ENCODE measurements at regions not wholly inside any gene's neighbourhood (a gene's known extent, or its start where the extent isn't known, plus 50 kb on each side); places are given as distances from the start of the nearest gene placed in this dataset.
"Not testable (repeated sequence)": the region's sequence is repeated elsewhere in the genome, so short reads cannot be mapped to it uniquely, and the experiment has no call there.

DNA sequence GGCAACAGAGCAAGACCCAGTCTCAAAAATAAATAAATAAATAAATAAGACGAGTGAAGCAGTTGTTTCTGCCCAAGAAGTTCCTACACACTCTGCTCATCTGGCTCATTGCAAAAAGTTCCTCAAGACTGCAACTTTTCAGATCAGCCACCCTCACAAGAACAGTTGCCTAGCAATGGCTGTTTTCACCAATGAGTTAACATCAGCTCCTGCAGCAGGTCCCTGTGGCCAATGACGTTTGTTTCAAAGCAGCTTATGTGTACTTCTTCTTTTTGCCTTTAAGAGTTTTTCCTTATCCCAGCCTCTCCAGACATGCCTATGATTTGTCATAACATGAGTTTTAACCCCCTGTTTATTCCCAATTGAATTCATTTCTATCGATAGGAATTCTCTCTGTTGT, 118.4 kb upstream of the SPRED1 start:
- DNase-seq (ENCODE audit: low read depth, low spot score), result no peak
- H3K9me3 ChIP-seq (replicated peaks; ENCODE audit: control insufficient read depth, insufficient read depth, low read length), result no peaks in the 10 kb centered on the region
- no peak overlapping the region for H3K4me3 ChIP-seq (replicated peaks in 1 of 3; ENCODE audit: insufficient read depth in 1 of 3, low read depth in 1 of 3, low read length in 3 of 3)
- no peak overlapping the region for H3K9ac ChIP-seq (replicated peaks; ENCODE audit: extremely low read depth, insufficient read depth, low read length)
- intact Hi-C loops (cut with micrococcal nuclease) (no loop called here), dilution Hi-C loops (cut with MboI; ENCODE audit: extremely low pct_ligation_motif_present, low sequenced_read_pairs) (no loop called here)
- no peak overlapping the region for H3K27ac ChIP-seq (ENCODE audit: insufficient read depth, low read depth, low read length)
- FAIRE-seq, result no peak
- peaks cover 2 to 14% of the 10 kb centered on the region in 2 experiments for H3K27me3 ChIP-seq (ENCODE audit: control insufficient read depth in 2 of 2, insufficient read depth in 2 of 2, low read length in 2 of 2)
- H3K36me3 ChIP-seq (ENCODE audit: control insufficient read depth in 2 of 2, extremely low read depth in 1 of 2, insufficient read depth in 2 of 2, low read length in 2 of 2), result no peaks in the 10 kb centered on the region
- H3K9me1 ChIP-seq (replicated peaks; ENCODE audit: control insufficient read depth, extremely low read depth, insufficient read depth, low read length), result no peaks in the 10 kb centered on the region
- POLR2A ChIA-PET, result no interaction called here
- H3K4me1 ChIP-seq (ENCODE audit: control insufficient read depth, extremely low read depth, insufficient read depth, low read length), result peaks cover 2% of the 10 kb centered on the region
- BruUV-seq (replicated peaks), result no TSS peak
- CTCF ChIA-PET, result no interaction called here
- no peak overlapping the region for H3K4me2 ChIP-seq (ENCODE audit: insufficient read depth, low read length)
- no peak overlapping the region for H2AFZ ChIP-seq (ENCODE audit: low read depth, low read length)
- H3K79me2 ChIP-seq (ENCODE audit: control insufficient read depth, insufficient read depth, low read length), result no peaks in the 10 kb centered on the region
- no peaks in the 10 kb centered on the region for H4K20me1 ChIP-seq (replicated peaks; ENCODE audit: control insufficient read depth, extremely low read depth, insufficient read depth, low read length)
- TF ChIP-seq POLR2AphosphoS5 (IDR thresholded peaks at IDR 0.05; ENCODE audit: insufficient read depth, low read depth, low read length), result no peak
- no peak for TF ChIP-seq CTCF (IDR thresholded peaks at IDR 0.05; ENCODE audit: extremely low read depth in 1 of 2, insufficient read depth in 1 of 2, low read depth in 1 of 2, low read length in 2 of 2)
- no peak for TF ChIP-seq FOS (IDR thresholded peaks at IDR 0.05; ENCODE audit: borderline replicate concordance, insufficient read depth, low read length)
- no peak for TF ChIP-seq JUN (IDR thresholded peaks at IDR 0.05; ENCODE audit: borderline replicate concordance, insufficient read depth, insufficient read length, low read depth)
- TF ChIP-seq POLR2A (IDR thresholded peaks at IDR 0.05; ENCODE audit: low read depth, low read length), result no peak
- TF ChIP-seq, protein P1, sequence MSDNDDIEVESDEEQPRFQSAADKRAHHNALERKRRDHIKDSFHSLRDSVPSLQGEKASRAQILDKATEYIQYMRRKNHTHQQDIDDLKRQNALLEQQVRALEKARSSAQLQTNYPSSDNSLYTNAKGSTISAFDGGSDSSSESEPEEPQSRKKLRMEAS (IDR thresholded peaks at IDR 0.05; ENCODE audit: insufficient read depth, insufficient read length), result no peak

- H3K4me3 ChIP-seq (replicated peaks in 1 of 3; ENCODE audit: insufficient read depth in 1 of 3, low read depth in 1 of 3, low read length in 3 of 3); H3K9me1 ChIP-seq (replicated peaks; ENCODE audit: control insufficient read depth, extremely low read depth, insufficient read depth, low read length); H3K4me2 ChIP-seq (ENCODE audit: insufficient read depth, low read length); intact Hi-C loops (cut with micrococcal nuclease); H3K9ac ChIP-seq (replicated peaks; ENCODE audit: extremely low read depth, insufficient read depth, low read length); FAIRE-seq; H3K9me3 ChIP-seq (replicated peaks; ENCODE audit: control insufficient read depth, insufficient read depth, low read length); BruUV-seq (replicated peaks); H2AFZ ChIP-seq (ENCODE audit: low read depth, low read length); H4K20me1 ChIP-seq (replicated peaks; ENCODE audit: control insufficient read depth, extremely low read depth, insufficient read depth, low read length); H3K27ac ChIP-seq (ENCODE audit: insufficient read depth, low read depth, low read length); H3K4me1 ChIP-seq (ENCODE audit: control insufficient read depth, extremely low read depth, insufficient read depth, low read length); dilution Hi-C loops (cut with MboI; ENCODE audit: extremely low pct_ligation_motif_present, low sequenced_read_pairs); CTCF ChIA-PET; POLR2A ChIA-PET; H3K36me3 ChIP-seq (ENCODE audit: control insufficient read depth in 2 of 2, extremely low read depth in 1 of 2, insufficient read depth in 2 of 2, low read length in 2 of 2); DNase-seq (ENCODE audit: low read depth, low spot score); H3K79me2 ChIP-seq (ENCODE audit: control insufficient read depth, insufficient read depth, low read length): not testable (repeated sequence)
- peaks cover 0 to 10% of the 10 kb centered on the region in 2 experiments for H3K27me3 ChIP-seq (ENCODE audit: control insufficient read depth in 2 of 2, insufficient read depth in 2 of 2, low read length in 2 of 2)
Observed at GRCh38 chr15:38142195-38142594, 110.4 kb upstream of the SPRED1 start.

Measured in endothelial cell of umbilical vein (primary cell).